ENCODE measurements at regions not wholly inside any gene's neighbourhood (a gene's known extent, or its start where the extent isn't known, plus 50 kb on each side); places are given as distances from the start of the nearest gene placed in this dataset.

GRCh38 chr13:42658019-42658418 lies 84.1 kb downstream of the TNFSF11 start:
- DNase-seq: no peak

- DNase-seq: no peak
Measured at GRCh38 chr13:42660333-42660965, 86.5 kb downstream of the TNFSF11 start.

GRCh38 chr13:42667638-42668037 lies 93.7 kb downstream of the TNFSF11 start:
- no peak for DNase-seq

DNA sequence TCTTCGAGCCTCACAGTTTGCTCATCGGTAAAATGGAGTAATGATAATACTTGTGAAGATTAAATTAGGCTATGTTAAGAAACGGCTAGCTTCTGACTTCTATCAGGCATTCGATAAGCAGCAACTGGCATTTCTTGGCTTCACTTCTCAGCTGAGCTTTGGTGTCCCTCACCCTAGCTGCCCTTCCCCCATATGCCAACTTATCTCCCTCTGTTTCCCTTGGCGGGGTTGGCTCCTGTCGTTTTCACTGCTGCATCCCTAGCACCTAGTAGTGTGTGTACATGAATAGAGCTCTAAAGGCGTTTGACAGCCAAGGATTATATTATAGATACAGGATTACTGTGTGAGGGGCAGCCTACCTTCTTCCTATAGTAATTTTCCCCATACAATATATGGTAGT lies 97.5 kb downstream of the TNFSF11 start:
- no peak for DNase-seq

- DNase-seq: no peak
Measured at GRCh38 chr13:42673677-42674076, 99.7 kb downstream of the TNFSF11 start.

DNA sequence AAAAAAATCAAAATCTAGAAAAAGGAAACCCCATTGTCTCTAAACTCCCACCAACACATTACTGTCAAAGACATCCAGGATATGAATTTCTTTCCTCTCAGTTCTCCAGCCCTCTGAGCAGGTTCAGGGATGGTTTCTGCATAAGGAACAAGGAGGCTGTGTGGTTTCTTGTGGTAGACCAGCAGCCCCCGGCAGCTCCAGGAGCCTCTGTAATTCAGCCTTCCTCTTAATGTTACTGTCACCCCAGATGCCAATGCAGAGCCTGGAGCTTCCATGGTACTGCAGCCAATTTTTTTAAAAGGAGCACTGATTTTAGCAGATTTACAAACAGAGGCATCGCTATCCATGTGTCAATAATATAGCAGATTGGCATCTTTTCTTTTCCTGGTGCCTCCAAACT lies 100.6 kb upstream of the FAM216B start:
- DNase-seq: no peak

GRCh38 chr13:42681326-42682100 lies 99.9 kb upstream of the FAM216B start:
- DNase-seq: no peak

GRCh38 chr13:42684226-42684625 lies 97.2 kb upstream of the FAM216B start:
- no peak for DNase-seq

DNA sequence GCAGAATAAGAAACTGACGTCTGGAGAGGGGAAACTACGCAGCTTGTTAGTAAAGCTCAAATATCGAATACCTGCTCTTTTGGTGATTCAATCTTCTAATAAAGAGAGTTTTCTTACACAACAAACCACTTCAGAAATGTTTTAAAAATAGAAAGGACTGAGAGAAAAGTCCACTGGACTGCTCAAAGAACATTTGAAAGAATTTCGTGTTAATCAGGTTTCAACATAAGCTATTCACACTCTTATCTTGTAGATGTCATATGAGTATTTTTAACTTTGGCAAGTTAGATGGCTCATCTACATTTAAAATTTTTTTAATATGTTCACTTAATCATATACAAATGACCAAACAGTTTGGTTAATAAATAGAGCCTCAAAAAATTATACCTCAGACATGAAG lies 95.6 kb upstream of the FAM216B start:
- DNase-seq: no peak

DNA sequence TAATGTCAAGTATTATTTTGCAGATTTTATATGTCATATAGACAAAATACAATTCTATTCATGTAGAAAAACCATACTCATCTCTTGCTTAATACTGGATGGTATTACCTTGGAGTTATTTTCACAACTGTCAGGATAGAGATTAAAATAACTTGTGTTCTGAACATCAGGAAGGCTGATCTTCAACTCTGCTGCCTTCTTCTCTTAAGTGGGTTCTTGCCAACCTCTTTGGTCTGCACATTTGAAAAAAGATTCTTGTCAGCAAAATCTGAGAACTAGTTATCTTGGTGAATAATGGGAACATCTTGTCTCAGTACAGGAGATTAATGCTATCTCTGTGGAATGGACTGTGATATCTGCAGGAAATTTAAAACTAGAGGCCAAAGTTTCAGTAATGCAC lies 95.2 kb upstream of the FAM216B start:
- no peak for DNase-seq

DNA sequence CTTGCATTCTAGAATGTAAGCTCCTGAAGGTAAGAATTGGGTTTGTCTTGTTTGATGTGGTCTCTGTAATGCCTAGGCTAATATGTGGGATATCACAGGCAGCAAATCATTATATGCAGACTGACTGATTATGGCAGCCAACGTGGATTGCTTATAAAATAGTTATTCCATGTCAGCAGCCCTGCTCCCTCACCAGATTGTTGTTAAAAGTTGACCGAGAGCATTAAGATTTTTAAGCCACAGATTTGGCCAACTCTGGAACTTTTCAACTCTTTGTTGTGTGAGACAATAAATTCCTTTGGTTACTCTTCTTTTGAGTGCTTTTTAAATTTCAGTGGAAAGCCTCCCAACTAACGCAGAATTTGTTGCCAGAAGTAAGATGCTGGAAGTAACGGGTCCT lies 92.6 kb upstream of the FAM216B start:
- DNase-seq: no peak

GRCh38 chr13:42696191-42696590 lies 85.2 kb upstream of the FAM216B start:
- DNase-seq: no peak

GRCh38 chr13:42699912-42700311 lies 81.5 kb upstream of the FAM216B start:
- peak; percentile 52 for DNase-seq

DNA sequence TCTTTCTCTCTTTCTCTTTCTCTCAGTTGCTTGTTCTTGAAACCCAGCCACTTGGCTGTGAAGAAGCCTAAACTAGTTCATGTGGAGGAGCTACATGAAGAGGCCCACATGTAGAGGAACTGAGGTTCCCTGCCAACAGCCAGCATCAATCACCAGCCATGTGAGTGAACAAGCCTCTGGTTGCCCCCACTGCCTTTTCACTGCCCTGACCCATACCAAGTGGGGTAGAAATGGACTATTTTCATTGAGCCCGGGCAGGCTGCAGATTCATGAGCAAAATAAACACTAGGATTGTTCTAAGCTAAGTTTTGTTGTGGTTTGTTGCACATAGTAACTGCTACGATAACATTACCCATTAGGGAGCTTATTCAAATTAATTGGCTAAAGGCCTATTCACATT lies 78.7 kb upstream of the FAM216B start:
- DNase-seq: no peak

GRCh38 chr13:42703740-42704139 lies 77.6 kb upstream of the FAM216B start:
- DNase-seq: no peak

GRCh38 chr13:42706286-42706685 lies 75.1 kb upstream of the FAM216B start:
- no peak for DNase-seq

DNA sequence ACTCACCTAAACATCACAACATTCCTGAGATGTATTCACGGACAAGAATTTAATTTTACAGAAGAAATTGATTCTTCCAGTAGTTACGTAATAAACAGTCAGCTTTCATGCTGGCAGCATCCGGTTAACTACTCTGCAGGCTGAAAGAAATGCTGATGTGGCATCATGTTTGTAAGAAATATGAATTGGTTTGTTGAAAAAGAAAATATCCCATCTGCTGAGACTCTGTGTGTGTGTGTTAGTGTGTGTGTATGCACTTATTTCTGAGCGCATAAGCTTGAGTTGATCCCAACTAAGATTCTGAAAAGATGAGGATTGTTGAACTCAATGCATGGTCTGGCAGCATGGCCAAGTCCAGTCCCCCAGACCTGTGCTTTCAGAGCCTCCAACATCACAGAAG lies 74.3 kb upstream of the FAM216B start:
- no peak for DNase-seq

DNA sequence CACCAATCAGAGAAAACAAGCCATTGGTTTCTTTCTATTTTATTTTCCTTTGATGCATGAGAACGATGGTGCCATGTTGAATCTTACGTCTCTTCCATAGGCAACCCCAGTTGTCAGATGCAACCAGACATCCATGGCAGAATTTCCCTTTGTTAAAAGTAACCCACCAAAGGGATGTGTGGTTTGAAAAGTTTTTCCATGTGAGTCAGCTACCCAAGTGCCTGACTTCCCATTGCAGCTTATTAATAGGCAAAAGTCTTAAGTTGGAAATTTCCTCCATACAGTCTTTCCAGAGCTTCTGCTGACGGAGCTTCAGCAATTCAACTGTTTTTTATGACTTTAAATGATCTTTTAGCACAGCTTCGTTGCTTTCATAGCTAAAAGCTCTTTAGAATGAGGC lies 73.8 kb upstream of the FAM216B start:
- no peak for DNase-seq

GRCh38 chr13:42708391-42708790 lies 73.0 kb upstream of the FAM216B start:
- DNase-seq: no peak

DNA sequence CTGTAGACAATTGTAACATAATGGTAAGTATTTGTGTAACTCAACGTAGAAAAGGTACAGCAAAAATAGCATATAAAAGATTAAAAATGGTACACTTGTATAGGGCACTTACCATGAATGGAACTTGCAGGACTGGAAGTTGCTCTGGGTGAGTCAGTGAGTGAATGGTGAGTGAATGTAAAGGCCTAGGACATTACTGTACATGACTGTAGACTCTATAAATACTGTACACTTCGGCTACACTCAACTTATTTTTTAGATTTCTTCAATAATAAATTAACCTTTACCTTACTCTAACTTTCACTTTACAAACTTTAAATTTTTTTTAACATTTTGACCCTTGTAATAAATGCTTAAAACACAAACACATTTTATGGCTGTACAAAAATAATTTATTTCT lies 72.1 kb upstream of the FAM216B start:
- no peak for DNase-seq

DNA sequence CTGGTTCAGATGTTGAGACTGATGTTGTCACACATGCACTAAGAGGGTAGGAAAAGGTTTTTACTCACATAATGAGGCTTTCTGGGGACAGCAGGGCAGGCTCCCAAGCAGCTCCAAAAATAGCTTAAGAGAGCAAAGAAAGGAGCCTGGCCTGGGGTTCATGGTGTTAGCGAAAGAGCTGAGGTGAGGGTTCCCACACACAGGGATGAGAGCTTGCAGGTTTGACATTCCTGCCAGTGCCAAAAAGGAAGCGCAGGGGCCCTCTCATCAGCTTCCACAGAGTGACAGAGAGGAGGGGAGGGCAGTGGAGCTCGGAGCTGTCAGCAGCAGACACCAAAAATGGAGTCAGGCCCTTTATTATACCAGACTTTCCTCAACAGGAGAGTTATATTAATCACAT lies 65.5 kb upstream of the FAM216B start:
- no peak for DNase-seq

DNA sequence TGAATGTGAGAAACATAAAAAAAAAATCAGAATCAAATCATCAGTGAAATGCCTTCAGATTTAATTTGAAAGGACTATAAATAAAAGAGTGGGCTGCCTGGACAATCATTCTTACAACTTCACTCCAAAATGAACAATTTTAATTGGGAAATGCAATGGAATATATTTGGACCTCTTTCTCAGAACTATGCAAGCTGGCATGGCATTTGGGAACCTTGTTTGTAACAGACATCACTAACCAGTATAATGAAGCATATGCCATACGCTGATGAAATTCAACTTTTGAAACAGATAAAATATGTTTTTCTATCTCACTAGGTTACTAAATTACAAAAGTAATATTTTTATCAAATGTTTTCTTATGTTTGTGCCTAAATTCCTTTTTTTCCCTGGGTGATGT lies 64.2 kb upstream of the FAM216B start:
- no peak for DNase-seq

DNA sequence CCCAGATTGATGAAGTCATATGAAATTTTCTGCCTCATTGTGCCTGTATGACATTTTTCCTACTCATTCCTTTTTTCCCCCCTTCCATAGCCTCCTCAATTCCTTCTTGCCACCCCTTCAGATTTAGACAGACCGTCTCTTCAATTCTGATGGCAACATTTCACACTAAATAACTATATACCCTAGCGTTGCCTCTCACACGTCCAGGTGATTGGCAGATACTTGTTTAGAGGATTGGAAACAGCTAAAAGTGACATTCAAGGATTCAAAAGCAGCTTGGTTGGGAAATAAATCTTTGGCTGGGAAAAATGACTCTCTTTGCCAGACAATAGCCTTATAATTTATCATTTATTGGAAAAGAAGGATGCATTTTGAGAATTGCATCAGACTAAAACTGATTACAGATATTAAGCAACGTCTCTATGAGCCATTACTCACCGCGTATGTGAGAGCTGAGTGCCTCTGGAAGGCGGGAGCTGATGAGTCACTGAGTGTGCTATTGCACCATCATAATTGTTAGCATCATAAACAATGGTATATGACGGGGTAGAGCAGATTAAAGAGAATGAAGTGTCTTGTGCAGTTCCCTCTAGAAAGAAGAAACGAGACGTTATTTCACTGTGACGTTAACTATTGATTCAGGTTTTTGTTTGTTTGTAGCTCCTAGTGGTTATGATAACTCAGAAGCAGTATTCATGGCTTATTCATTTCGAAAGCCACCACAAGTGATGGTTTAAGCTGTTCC lies 61.1 kb upstream of the FAM216B start:
- DNase-seq: peak; percentile 59

- no peak for DNase-seq
Measured at GRCh38 chr13:42720858-42721219, 60.5 kb upstream of the FAM216B start.

All from hematopoietic multipotent progenitor cell treated with erythropoietin and hydrocortisone succinate and interleukin-3 and kit ligand, for 6 days (in vitro differentiated cells).